Omental fat pad (tissue), 3 donors: ENCODE measurements at regions not wholly inside any gene's neighbourhood (a gene's known extent, or its start where the extent isn't known, plus 50 kb on each side); places are given as distances from the start of the nearest gene placed in this dataset.

ENCODE experiments used
- ATAC-seq: fragments of 150-250 bp; one replicate; pipeline ENCODE4 v1.9.1; 2016; ENCODE audit warnings: mild to moderate bottlenecking, moderate library complexity; ENCODE audit not compliant: low FRiP score
- DNase-seq: peaks from one replicate; pipeline ENCODE4 v3.0.0-alpha.2; 2019; ENCODE audit warnings: low spot score
- CTCF ChIP-seq, 3 donors: fragments of 450-650 bp; IDR thresholded peaks; one replicate each; pipeline ENCODE4 v1.5.1; 2016 to 2017; ENCODE audit warnings: antibody characterized with exemption in 3 of 3, mild to moderate bottlenecking in 3 of 3, moderate library complexity in 2 of 3

GRCh38 chr21:27646691-27647090 lies 679.8 kb upstream of the ADAMTS5 start:
- no peak for TF ChIP-seq CTCF (IDR thresholded peaks at IDR 0.05)
- no peak for ATAC-seq
- no peak for DNase-seq

GRCh38 chr21:27646056-27646455 lies 679.2 kb upstream of the ADAMTS5 start:
- TF ChIP-seq CTCF (IDR thresholded peaks at IDR 0.05) = no peak
- no peak for ATAC-seq

GRCh38 chr21:27645285-27645684 lies 678.4 kb upstream of the ADAMTS5 start:
- ATAC-seq = no peak
- DNase-seq = no peak
- no peak for TF ChIP-seq CTCF (IDR thresholded peaks at IDR 0.05)

More at GRCh38 chr21:27646056-27646455, 679.2 kb upstream of the ADAMTS5 start:
- DNase-seq = no peak

- no peak for DNase-seq
- TF ChIP-seq CTCF (IDR thresholded peaks at IDR 0.05) = no peak
- no peak for ATAC-seq
Measured at GRCh38 chr21:27643326-27643725, 676.4 kb upstream of the ADAMTS5 start.

- no peak for ATAC-seq
- no peak for TF ChIP-seq CTCF (IDR thresholded peaks at IDR 0.05)
- DNase-seq = no peak
Measured at GRCh38 chr21:27639286-27639685, 672.4 kb upstream of the ADAMTS5 start.

GRCh38 chr21:27636656-27637055 lies 669.8 kb upstream of the ADAMTS5 start:
- TF ChIP-seq CTCF (IDR thresholded peaks at IDR 0.05) = no peak
- DNase-seq (no peak), ATAC-seq (no peak)

- DNase-seq = no peak
- ATAC-seq = no peak
- no peak for TF ChIP-seq CTCF (IDR thresholded peaks at IDR 0.05)
Measured at GRCh38 chr21:27633631-27634030, 666.7 kb upstream of the ADAMTS5 start.
